ENCODE measurements at regions not wholly inside any gene's neighbourhood (a gene's known extent, or its start where the extent isn't known, plus 50 kb on each side); places are given as distances from the start of the nearest gene placed in this dataset.

DNA sequence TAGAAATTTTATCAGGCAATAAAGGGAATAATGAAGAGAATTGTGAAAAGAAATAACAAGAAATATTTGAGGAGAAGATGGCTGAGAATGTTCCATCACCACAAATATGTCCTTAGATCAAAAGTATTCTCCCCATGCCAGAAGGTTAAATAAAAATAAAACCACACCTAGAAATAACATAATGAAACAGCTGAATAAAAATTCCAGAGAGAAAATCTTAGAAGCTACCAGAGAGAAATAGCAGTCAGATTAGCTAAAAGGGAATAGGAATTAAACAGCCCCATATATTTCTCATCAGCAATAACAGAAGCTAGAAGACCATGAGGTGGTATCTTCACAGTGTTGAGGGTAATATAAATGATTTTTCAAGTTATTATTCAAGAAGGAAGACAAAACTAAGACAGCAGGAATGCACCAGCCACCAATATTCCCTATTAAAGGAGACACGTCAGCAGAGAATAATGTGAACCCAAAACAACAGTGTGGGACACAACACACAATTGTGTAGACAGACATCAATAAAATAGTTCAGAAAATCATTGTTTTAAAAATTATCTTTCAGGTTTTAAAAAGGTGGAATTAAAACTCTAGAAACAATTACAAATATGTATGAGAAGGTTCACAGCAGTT is 82.0 kb upstream of the NEDD4L start:
- Histone ChIP-seq H3K56ac (replicated peaks; ENCODE audit: insufficient read length, low read depth, low read length) (no peak overlapping the region), H3K9ac (replicated peaks in 1 of 4; ENCODE audit: extremely low read depth in 1 of 4, low read depth in 3 of 4, low read length in 3 of 4) (no peak overlapping the region), H4K91ac (replicated peaks; ENCODE audit: insufficient read length, low read length) (no peak overlapping the region), H3K23ac (ENCODE audit: insufficient read length) (no peak overlapping the region), H3K4me1 (replicated peaks in 1 of 4; ENCODE audit: control insufficient read depth in 3 of 4, insufficient read depth in 4 of 4, low read length in 3 of 4) (peaks cover 0 to 3% (median 0%) of the 10 kb centered on the region in 4 experiments; a peak in 1 of 7 replicates), H3K79me2 (ENCODE audit: control insufficient read depth in 1 of 2, insufficient read depth in 2 of 2, low read length in 2 of 2) (no peaks in the 10 kb centered on the region), H3K4me3 (ENCODE audit: extremely low read depth in 1 of 4, insufficient read depth in 2 of 4, low read depth in 3 of 4, low read length in 4 of 4) (no peak overlapping the region), H2BK20ac (ENCODE audit: low read length) (no peak overlapping the region), H3K4me2 (ENCODE audit: insufficient read depth in 1 of 2, low read depth in 2 of 2, low read length in 2 of 2) (no peak overlapping the region), H3K9me3 (ENCODE audit: insufficient read depth in 2 of 2, low read depth in 1 of 2, low read length in 1 of 2) (no peaks in the 10 kb centered on the region), H3K18ac (ENCODE audit: extremely low read depth, low read length) (no peak overlapping the region), H3K27ac (ENCODE audit: low read depth, low read length) (no peak overlapping the region), H3K27me3 (replicated peaks in 1 of 4; ENCODE audit: control insufficient read depth in 3 of 4, extremely low read depth in 1 of 4, insufficient read depth in 3 of 4, low read length in 3 of 4) (no peaks in the 10 kb centered on the region), H2BK5ac (ENCODE audit: low read depth, low read length) (no peak overlapping the region), H3K36me3 (ENCODE audit: control insufficient read depth in 2 of 4, insufficient read depth in 4 of 4, low read length in 3 of 4) (no peaks in the 10 kb centered on the region), H2AFZ (ENCODE audit: low read length) (no peak overlapping the region), H4K8ac (ENCODE audit: extremely low read depth, insufficient read depth, low read length) (no peak overlapping the region), H2BK15ac (ENCODE audit: low read length) (no peak overlapping the region), H4K20me1 (replicated peaks in 1 of 2; ENCODE audit: control insufficient read depth in 1 of 2, insufficient read depth in 2 of 2, low read length in 2 of 2) (no peaks in the 10 kb centered on the region), H3K23me2 (ENCODE audit: low read depth, low read length) (no peaks in the 10 kb centered on the region), H2AK5ac (ENCODE audit: low read depth, low read length) (no peak overlapping the region), H3K4ac (replicated peaks; ENCODE audit: insufficient read length, low read depth, low read length) (no peak overlapping the region), H3K79me1 (ENCODE audit: low read depth, low read length) (no peaks in the 10 kb centered on the region), H2BK120ac (replicated peaks; ENCODE audit: low read depth, low read length) (no peak overlapping the region), H4K5ac (ENCODE audit: insufficient read length, low read depth, low read length) (no peak overlapping the region), H2BK12ac (ENCODE audit: low read depth, low read length) (no peak overlapping the region), H3K14ac (ENCODE audit: insufficient read length) (no peak overlapping the region)
- DNase-seq (ENCODE audit: low read depth in 1 of 2, low spot score in 2 of 2) = no peak
- ChIA-PET CTCF (ENCODE audit: partially characterized antibody) (interaction anchor here (0.8 to 5.2 kb wide), 3 partner anchors 21 to 80 kb away, joined by 3 to 27 read pairs (median 8); no protein-coding TSS in a partner anchor), POLR2A (ENCODE audit: partially characterized antibody) (no interaction called here)
- 96% methylated on average over 1 of the region's 1 CpG; no CpG with 5 or more reads in 1 of the 2 experiments for WGBS, 2 experiments (ENCODE audit: extremely low coverage in 1 of 2, insufficient coverage in 1 of 2, insufficient read length in 1 of 2, insufficient replicate concordance in 2 of 2, low coverage in 1 of 2, low lambda C conversion rate in 2 of 2, missing lambda C conversion rate in 1 of 2)
- no peak for TF ChIP-seq SP4 (IDR thresholded peaks at IDR 0.05; ENCODE audit: low read length)
- no peak for FAIRE-seq
